ENCODE measurements at regions not wholly inside any gene's neighbourhood (a gene's known extent, or its start where the extent isn't known, plus 50 kb on each side); places are given as distances from the start of the nearest gene placed in this dataset.

GRCh38 chr4:181952478-181952877, 290.7 kb upstream of the TENM3 start:
- WGBS = 33% methylated on average over 7 of the region's 7 CpGs
- no peak overlapping the region for H3K4me3 ChIP-seq
- H3K36me3 ChIP-seq = no peaks in the 10 kb centered on the region
- no peaks in the 10 kb centered on the region for H3K9me3 ChIP-seq
- H3K27ac ChIP-seq = no peak overlapping the region
- DNase-seq (ENCODE audit: low spot score in 2 of 2) = no peak
- no peak for TF ChIP-seq EP300 (IDR thresholded peaks at IDR 0.05)
- no peaks in the 10 kb centered on the region for H3K4me1 ChIP-seq
- H3K27me3 ChIP-seq = no peaks in the 10 kb centered on the region

DNA sequence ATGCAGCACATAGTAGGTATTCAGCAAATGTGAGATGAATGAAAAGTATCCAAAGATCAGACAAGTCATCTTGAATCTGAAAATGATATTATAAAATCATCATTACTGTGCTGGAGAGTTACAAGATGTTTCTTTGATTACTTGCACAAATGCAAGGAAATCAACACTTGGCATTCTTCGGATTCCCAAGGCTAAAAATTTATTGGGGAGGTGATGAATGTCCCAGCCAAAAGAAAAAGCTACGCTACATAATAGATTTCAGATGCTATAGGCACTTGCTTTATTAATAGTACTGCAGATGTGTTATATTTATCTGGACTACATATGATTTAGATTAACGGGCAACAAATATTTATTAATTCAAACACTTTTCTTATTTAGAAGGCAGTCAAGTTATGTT, 286.7 kb upstream of the TENM3 start:
- H3K27ac ChIP-seq = no peak overlapping the region
- no peaks in the 10 kb centered on the region for H3K27me3 ChIP-seq
- no peak overlapping the region for H3K4me3 ChIP-seq
- no peaks in the 10 kb centered on the region for H3K9me3 ChIP-seq
- no peaks in the 10 kb centered on the region for H3K4me1 ChIP-seq
- 65% methylated on average over 3 of the region's 3 CpGs for WGBS
- no peak for DNase-seq (ENCODE audit: low spot score in 2 of 2)
- TF ChIP-seq POLR2AphosphoS5 (IDR thresholded peaks at IDR 0.05) (no peak), EP300 (IDR thresholded peaks at IDR 0.05) (no peak), POLR2A (IDR thresholded peaks at IDR 0.05) (no peak), CTCF (IDR thresholded peaks at IDR 0.05) (no peak)
- H3K36me3 ChIP-seq = no peaks in the 10 kb centered on the region

DNA sequence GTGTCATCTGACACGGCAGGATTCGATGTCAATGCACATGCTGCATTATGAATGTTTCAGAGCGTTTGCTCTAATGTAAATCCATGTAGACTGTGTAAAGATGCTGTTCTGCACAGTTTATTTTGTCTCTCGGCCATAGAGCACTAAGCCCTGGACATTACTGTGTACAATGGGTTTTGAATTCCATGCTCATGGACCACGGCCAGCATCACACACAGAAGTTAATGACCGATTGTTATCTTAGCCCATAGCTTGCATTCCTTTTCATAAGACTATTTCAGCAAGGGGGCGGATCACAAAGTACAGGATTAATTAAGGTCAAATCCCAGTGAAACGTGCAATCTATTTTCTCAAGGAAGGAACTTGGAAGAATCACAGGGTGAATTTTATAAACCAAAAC, 286.1 kb upstream of the TENM3 start:
- Histone ChIP-seq H3K4me1 (no peaks in the 10 kb centered on the region), H3K27ac (no peak overlapping the region), H3K9me3 (no peaks in the 10 kb centered on the region), H3K27me3 (no peaks in the 10 kb centered on the region), H3K4me3 (no peak overlapping the region), H3K36me3 (no peaks in the 10 kb centered on the region)
- TF ChIP-seq EP300 (IDR thresholded peaks at IDR 0.05) (no peak), POLR2A (IDR thresholded peaks at IDR 0.05) (no peak), CTCF (IDR thresholded peaks at IDR 0.05) (no peak), POLR2AphosphoS5 (IDR thresholded peaks at IDR 0.05) (no peak)
- no peak for DNase-seq (ENCODE audit: low spot score in 2 of 2)
- WGBS = 37% methylated on average over 8 of the region's 8 CpGs

DNA sequence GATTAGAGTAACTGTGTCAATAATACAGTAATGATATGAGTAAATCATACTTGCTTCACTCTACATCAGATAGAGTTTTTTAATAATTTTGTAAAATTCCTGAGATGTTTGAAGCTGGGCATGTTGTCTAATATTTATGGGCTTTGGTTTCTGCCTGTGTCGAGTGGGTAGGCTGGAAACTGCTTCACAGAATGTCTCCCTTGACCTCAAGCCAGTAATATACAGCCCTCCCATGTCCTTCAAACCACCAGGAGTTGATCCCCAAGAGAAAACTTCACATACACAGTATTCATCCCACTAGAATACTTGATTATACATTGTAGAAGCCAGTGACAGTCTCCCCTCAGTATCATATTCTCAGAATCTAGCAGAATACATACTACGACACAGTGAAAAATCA, 284.8 kb upstream of the TENM3 start:
- WGBS = 70% methylated on average over 2 of the region's 2 CpGs
- H3K4me1 ChIP-seq = no peaks in the 10 kb centered on the region
- no peak overlapping the region for H3K27ac ChIP-seq
- no peak for DNase-seq (ENCODE audit: low spot score in 2 of 2)
- TF ChIP-seq CTCF (IDR thresholded peaks at IDR 0.05) (no peak), EP300 (IDR thresholded peaks at IDR 0.05) (no peak), POLR2A (IDR thresholded peaks at IDR 0.05) (no peak), POLR2AphosphoS5 (IDR thresholded peaks at IDR 0.05) (no peak)
- H3K9me3 ChIP-seq = no peaks in the 10 kb centered on the region
- H3K27me3 ChIP-seq = no peaks in the 10 kb centered on the region
- H3K36me3 ChIP-seq = no peaks in the 10 kb centered on the region
- no peak overlapping the region for H3K4me3 ChIP-seq

DNA sequence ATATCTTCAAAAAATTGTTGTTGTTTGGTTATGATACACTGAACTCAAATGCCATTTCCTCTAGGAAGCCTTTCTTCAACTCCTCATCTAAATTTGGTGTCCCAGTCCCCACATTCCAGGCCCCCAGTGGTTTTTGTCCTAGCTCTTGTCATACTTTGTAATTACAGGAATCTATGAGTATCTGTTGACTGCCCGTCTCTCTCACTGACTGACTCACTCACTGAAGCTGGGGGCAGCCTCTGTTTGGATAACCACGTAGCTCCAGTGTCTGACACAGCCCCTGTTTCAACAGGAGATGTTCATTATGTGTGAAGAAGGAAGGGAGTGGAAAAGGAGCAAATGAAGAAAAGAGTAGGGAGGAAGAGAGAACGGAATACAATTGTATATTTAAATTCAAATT, 284.1 kb upstream of the TENM3 start:
- H3K4me3 ChIP-seq = no peak overlapping the region
- H3K27me3 ChIP-seq = no peaks in the 10 kb centered on the region
- TF ChIP-seq POLR2AphosphoS5 (IDR thresholded peaks at IDR 0.05) (no peak), POLR2A (IDR thresholded peaks at IDR 0.05) (no peak), CTCF (IDR thresholded peaks at IDR 0.05) (no peak), EP300 (IDR thresholded peaks at IDR 0.05) (no peak)
- DNase-seq (ENCODE audit: low spot score in 2 of 2) = no peak
- no peaks in the 10 kb centered on the region for H3K4me1 ChIP-seq
- H3K36me3 ChIP-seq = no peaks in the 10 kb centered on the region
- no peaks in the 10 kb centered on the region for H3K9me3 ChIP-seq
- 85% methylated on average over 3 of the region's 3 CpGs for WGBS
- H3K27ac ChIP-seq = no peak overlapping the region

- H3K27ac ChIP-seq = no peak overlapping the region
- no peaks in the 10 kb centered on the region for H3K4me1 ChIP-seq
- no peaks in the 10 kb centered on the region for H3K27me3 ChIP-seq
- 66% methylated on average over 3 of the region's 3 CpGs for WGBS
- no peak for TF ChIP-seq POLR2AphosphoS5 (IDR thresholded peaks at IDR 0.05)
- no peak for DNase-seq (ENCODE audit: low spot score in 2 of 2)
- H3K4me3 ChIP-seq = no peak overlapping the region
- no peaks in the 10 kb centered on the region for H3K9me3 ChIP-seq
- H3K36me3 ChIP-seq = no peaks in the 10 kb centered on the region
Measured at GRCh38 chr4:181960384-181960783, 282.8 kb upstream of the TENM3 start.
